ENCODE measurements at regions not wholly inside any gene's neighbourhood (a gene's known extent, or its start where the extent isn't known, plus 50 kb on each side); places are given as distances from the start of the nearest gene placed in this dataset.

DNA sequence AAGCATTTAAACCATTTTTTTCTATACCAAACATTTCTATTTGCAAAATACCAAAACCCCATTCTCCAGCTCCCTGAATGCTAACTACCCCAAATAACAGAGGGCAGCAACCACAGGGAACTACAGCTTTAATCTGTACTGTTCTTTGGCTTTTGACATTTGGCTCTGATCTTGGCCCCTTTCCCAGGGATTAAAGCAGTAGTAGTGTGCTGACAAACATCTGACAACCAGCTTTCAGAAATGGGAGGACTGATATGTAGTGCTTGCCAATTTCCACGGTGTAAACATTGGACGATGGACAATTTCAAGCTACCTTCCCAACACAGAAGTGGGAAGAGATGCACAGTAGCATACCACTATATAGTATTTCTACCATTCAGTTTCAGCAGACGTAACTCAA lies 88.4 kb upstream of the TEAD1 start:
- Histone ChIP-seq H3K4me1 (ENCODE audit: insufficient read depth, low read length) (peaks cover 19% of the 10 kb centered on the region), H3K36me3 (ENCODE audit: insufficient read depth, low read length) (no peaks in the 10 kb centered on the region), H3K9me3 (ENCODE audit: insufficient read depth, low read depth, low read length) (no peaks in the 10 kb centered on the region), H3K27me3 (ENCODE audit: insufficient read depth, low read length) (no peaks in the 10 kb centered on the region), H3K9ac (ENCODE audit: low read length) (no peak overlapping the region), H3K79me2 (ENCODE audit: insufficient read depth, low read length) (no peaks in the 10 kb centered on the region), H3K27ac (ENCODE audit: low read depth, low read length) (no peak overlapping the region), H4K20me1 (ENCODE audit: insufficient read depth, low read length) (no peaks in the 10 kb centered on the region), H3K4me3 (ENCODE audit: insufficient read depth, low read depth, low read length) (no peak overlapping the region), H2AFZ (ENCODE audit: low read depth, low read length) (no peak overlapping the region), H3K4me2 (ENCODE audit: low read length) (no peak overlapping the region)
- Mint-ChIP-seq H3K27ac (ENCODE audit: unreplicated experiment) (no peak overlapping the region), H3K9me3 (ENCODE audit: unreplicated experiment) (no peaks in the 10 kb centered on the region), H3K27me3 (ENCODE audit: low read depth, unreplicated experiment) (no peaks in the 10 kb centered on the region), H3K4me3 (ENCODE audit: unreplicated experiment) (no peak overlapping the region), H3K36me3 (ENCODE audit: low read depth, unreplicated experiment) (no peaks in the 10 kb centered on the region), H3K4me1 (ENCODE audit: low read depth, unreplicated experiment) (peaks cover 21% of the 10 kb centered on the region)
- TF ChIP-seq, protein P1, sequence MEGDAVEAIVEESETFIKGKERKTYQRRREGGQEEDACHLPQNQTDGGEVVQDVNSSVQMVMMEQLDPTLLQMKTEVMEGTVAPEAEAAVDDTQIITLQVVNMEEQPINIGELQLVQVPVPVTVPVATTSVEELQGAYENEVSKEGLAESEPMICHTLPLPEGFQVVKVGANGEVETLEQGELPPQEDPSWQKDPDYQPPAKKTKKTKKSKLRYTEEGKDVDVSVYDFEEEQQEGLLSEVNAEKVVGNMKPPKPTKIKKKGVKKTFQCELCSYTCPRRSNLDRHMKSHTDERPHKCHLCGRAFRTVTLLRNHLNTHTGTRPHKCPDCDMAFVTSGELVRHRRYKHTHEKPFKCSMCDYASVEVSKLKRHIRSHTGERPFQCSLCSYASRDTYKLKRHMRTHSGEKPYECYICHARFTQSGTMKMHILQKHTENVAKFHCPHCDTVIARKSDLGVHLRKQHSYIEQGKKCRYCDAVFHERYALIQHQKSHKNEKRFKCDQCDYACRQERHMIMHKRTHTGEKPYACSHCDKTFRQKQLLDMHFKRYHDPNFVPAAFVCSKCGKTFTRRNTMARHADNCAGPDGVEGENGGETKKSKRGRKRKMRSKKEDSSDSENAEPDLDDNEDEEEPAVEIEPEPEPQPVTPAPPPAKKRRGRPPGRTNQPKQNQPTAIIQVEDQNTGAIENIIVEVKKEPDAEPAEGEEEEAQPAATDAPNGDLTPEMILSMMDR (IDR thresholded peaks at IDR 0.05; ENCODE audit: insufficient read depth, low read depth, low read length), result no peak
- TF ChIP-seq EZH2 (IDR thresholded peaks at IDR 0.05; ENCODE audit: insufficient read depth, low read length), result no peak
- DNase-seq (ENCODE audit: low read depth), result no peak
- FAIRE-seq, result no peak

DNA sequence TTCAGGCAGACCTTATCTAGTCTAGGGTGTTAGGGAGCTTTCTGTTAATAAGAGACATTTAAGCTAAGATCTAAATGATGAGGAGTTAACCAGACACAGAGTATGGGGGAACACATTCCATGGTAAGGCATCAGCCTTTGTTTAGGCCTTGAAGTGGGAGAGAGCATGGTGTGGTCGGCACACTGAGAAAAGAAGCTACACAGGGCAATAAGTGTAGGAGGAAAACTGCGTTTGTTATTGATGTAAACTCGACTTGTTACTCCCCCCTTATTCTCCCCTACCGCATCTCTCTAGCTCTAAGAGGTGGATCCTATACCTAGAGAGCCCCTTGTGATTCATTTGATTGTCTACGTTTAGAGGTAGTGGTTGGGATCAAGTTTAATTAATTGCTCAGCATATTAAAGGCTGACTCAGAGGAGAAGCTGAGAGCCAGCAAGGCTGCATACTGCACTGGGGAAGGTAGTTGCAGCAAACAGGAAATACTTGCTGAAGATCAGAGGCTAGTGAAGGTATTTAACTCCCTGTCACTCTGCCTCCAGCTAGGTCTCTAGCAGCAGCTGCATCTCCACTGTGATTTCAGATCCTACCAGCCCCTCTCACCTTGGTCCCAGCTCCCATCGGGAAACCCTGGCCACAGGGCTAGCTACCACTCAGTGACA lies 86.8 kb upstream of the TEAD1 start:
- peak overlapping the region; percentile 37 for H2AFZ ChIP-seq (ENCODE audit: low read depth, low read length)
- H3K4me3 Mint-ChIP-seq (ENCODE audit: unreplicated experiment), result no peak overlapping the region
- no peaks in the 10 kb centered on the region for H3K36me3 Mint-ChIP-seq (ENCODE audit: low read depth, unreplicated experiment)
- H3K9ac ChIP-seq (ENCODE audit: low read length), result peak overlapping the region; percentile 11
- H3K79me2 ChIP-seq (ENCODE audit: insufficient read depth, low read length), result no peaks in the 10 kb centered on the region
- no peaks in the 10 kb centered on the region for H3K36me3 ChIP-seq (ENCODE audit: insufficient read depth, low read length)
- H3K4me1 ChIP-seq (ENCODE audit: insufficient read depth, low read length), result peaks cover 9% of the 10 kb centered on the region
- H3K27me3 Mint-ChIP-seq (ENCODE audit: low read depth, unreplicated experiment), result peaks cover 2% of the 10 kb centered on the region
- H3K27ac Mint-ChIP-seq (ENCODE audit: unreplicated experiment), result peak overlapping the region; percentile 84
- peak overlapping the region; percentile 53 for H3K4me2 ChIP-seq (ENCODE audit: low read length)
- H3K9me3 Mint-ChIP-seq (ENCODE audit: unreplicated experiment), result no peaks in the 10 kb centered on the region
- TF ChIP-seq EZH2 (IDR thresholded peaks at IDR 0.05; ENCODE audit: insufficient read depth, low read length), result no peak
- TF ChIP-seq, protein P1 (IDR thresholded peaks at IDR 0.05; ENCODE audit: insufficient read depth, low read depth, low read length), result no peak
- H4K20me1 ChIP-seq (ENCODE audit: insufficient read depth, low read length), result no peaks in the 10 kb centered on the region
- DNase-seq (ENCODE audit: low read depth) (peak; percentile 83), FAIRE-seq (peak; percentile 49)
- H3K9me3 ChIP-seq (ENCODE audit: insufficient read depth, low read depth, low read length), result no peaks in the 10 kb centered on the region
- H3K4me3 ChIP-seq (ENCODE audit: insufficient read depth, low read depth, low read length), result no peak overlapping the region
- H3K27ac ChIP-seq (ENCODE audit: low read depth, low read length), result no peak overlapping the region
- peaks cover 11% of the 10 kb centered on the region for H3K4me1 Mint-ChIP-seq (ENCODE audit: low read depth, unreplicated experiment)
- no peaks in the 10 kb centered on the region for H3K27me3 ChIP-seq (ENCODE audit: insufficient read depth, low read length)

DNA sequence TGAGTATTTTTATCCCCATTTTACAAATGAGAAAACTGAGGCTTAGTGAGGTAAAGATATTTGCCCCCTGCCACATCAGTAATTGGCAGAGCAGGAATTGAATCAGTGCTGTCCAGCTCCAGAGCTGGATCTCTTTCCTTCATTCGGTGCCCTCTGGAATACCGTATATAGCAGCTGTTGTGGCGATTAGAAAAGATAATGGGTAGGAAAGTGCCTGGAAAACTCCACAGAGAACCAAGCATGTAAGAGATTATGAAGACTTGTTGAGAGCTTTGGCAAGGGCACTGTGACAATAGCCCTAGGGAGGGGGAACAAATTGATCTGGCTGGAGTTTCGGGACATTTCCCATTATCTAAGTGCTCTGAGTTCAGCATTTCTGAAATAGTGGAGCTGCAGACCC lies 82.5 kb upstream of the TEAD1 start:
- H3K4me1 Mint-ChIP-seq (ENCODE audit: low read depth, unreplicated experiment), result peaks cover 11% of the 10 kb centered on the region
- Histone ChIP-seq H3K4me1 (ENCODE audit: insufficient read depth, low read length) (peaks cover 9% of the 10 kb centered on the region), H4K20me1 (ENCODE audit: insufficient read depth, low read length) (no peaks in the 10 kb centered on the region), H3K4me2 (ENCODE audit: low read length) (no peak overlapping the region), H3K9me3 (ENCODE audit: insufficient read depth, low read depth, low read length) (no peaks in the 10 kb centered on the region), H3K79me2 (ENCODE audit: insufficient read depth, low read length) (no peaks in the 10 kb centered on the region), H2AFZ (ENCODE audit: low read depth, low read length) (no peak overlapping the region), H3K36me3 (ENCODE audit: insufficient read depth, low read length) (no peaks in the 10 kb centered on the region), H3K27ac (ENCODE audit: low read depth, low read length) (no peak overlapping the region), H3K27me3 (ENCODE audit: insufficient read depth, low read length) (no peaks in the 10 kb centered on the region), H3K4me3 (ENCODE audit: insufficient read depth, low read depth, low read length) (no peak overlapping the region), H3K9ac (ENCODE audit: low read length) (no peak overlapping the region)
- no peaks in the 10 kb centered on the region for H3K36me3 Mint-ChIP-seq (ENCODE audit: low read depth, unreplicated experiment)
- no peak for FAIRE-seq
- H3K9me3 Mint-ChIP-seq (ENCODE audit: unreplicated experiment), result peaks cover 4% of the 10 kb centered on the region
- no peak for DNase-seq (ENCODE audit: low read depth)
- no peak for TF ChIP-seq EZH2 (IDR thresholded peaks at IDR 0.05; ENCODE audit: insufficient read depth, low read length)
- TF ChIP-seq, protein P1 (IDR thresholded peaks at IDR 0.05; ENCODE audit: insufficient read depth, low read depth, low read length), result no peak
- no peak overlapping the region for H3K27ac Mint-ChIP-seq (ENCODE audit: unreplicated experiment)
- peaks cover 2% of the 10 kb centered on the region for H3K27me3 Mint-ChIP-seq (ENCODE audit: low read depth, unreplicated experiment)
- H3K4me3 Mint-ChIP-seq (ENCODE audit: unreplicated experiment), result no peak overlapping the region

Data from astrocyte (in vitro differentiated cells and primary cell).